ENCODE measurements at regions not wholly inside any gene's neighbourhood (a gene's known extent, or its start where the extent isn't known, plus 50 kb on each side); places are given as distances from the start of the nearest gene placed in this dataset.

DNA sequence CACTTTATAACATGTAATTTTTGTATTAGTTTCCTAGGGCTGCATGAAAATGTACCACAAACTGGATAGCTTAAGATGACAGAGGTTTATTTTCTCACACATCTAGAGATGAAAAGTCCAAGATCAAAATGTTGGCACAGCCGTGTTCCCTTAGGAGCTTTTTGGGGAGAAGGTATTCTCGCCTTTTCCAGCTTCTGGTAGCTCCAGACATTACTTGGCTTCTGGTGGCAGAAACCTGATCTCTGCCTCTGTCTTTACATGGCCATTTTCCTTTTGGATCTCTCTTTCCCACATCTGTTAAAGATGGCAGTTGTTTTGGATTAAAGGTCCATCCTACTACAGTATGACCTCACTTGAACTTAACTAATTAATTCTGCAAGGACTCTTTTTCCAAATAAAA, 885.7 kb upstream of the CDH8 start:
- H3K9me3 Mint-ChIP-seq (ENCODE audit: low read depth), result peaks cover 21% of the 10 kb centered on the region

DNA sequence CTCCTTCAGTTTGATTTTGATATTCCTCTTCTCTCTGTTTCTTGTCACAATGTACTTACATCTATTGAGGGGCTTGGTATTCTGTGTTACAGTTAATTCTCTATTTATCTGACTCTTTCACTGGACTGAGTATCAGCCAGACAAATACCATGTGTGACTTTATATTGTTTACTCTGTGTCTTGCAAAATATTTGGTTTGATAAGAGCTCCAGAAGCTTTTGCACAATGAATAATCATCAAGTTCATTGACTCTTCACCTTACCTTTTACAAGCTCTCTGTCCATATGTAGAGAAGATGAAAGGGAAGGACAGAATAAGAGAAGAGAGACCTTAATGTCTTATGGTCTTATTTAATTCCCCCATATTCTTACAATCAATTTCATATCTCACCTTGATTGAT, 877.7 kb upstream of the CDH8 start:
- CTCF ChIA-PET, result no interaction called here
- Mint-ChIP-seq H3K9me3 (ENCODE audit: low read depth) (peaks cover 4% of the 10 kb centered on the region), H3K27ac (no peak overlapping the region), H3K27me3 (no peaks in the 10 kb centered on the region), H3K4me1 (no peaks in the 10 kb centered on the region), H3K36me3 (no peaks in the 10 kb centered on the region), H3K4me3 (no peak overlapping the region)
- DNase-seq, result no peak
- no peak for ATAC-seq

More for the DNA sequence above, 885.7 kb upstream of the CDH8 start:
- CTCF ChIA-PET, result no interaction called here
- Mint-ChIP-seq H3K4me3 (no peak overlapping the region), H3K4me1 (no peaks in the 10 kb centered on the region), H3K27me3 (no peaks in the 10 kb centered on the region), H3K27ac (no peak overlapping the region), H3K36me3 (no peaks in the 10 kb centered on the region)
- DNase-seq, result no peak
- ATAC-seq, result no peak

DNA sequence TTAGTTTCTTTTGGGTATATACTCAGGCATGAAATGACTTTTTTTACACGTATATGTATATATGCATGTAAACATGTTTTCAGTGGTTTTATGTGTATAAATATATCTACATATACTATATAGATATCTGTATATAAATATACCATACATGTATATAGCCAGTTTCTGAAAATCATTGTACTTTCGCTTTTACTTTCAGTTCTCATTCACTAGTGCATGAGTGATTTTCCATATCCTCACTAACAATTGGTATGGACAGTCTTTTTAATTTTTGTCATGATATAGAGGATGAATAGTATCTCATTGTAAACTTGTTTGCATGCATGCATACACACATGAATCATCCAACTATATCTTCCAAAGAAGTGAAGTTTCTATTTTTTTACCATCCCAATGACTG, 877.1 kb upstream of the CDH8 start:
- Mint-ChIP-seq H3K27ac (no peak overlapping the region), H3K27me3 (no peaks in the 10 kb centered on the region), H3K4me1 (no peaks in the 10 kb centered on the region), H3K4me3 (no peak overlapping the region), H3K36me3 (no peaks in the 10 kb centered on the region), H3K9me3 (ENCODE audit: low read depth) (peaks cover 4% of the 10 kb centered on the region)
- DNase-seq (no peak), ATAC-seq (no peak)
- CTCF ChIA-PET, result no interaction called here

DNA sequence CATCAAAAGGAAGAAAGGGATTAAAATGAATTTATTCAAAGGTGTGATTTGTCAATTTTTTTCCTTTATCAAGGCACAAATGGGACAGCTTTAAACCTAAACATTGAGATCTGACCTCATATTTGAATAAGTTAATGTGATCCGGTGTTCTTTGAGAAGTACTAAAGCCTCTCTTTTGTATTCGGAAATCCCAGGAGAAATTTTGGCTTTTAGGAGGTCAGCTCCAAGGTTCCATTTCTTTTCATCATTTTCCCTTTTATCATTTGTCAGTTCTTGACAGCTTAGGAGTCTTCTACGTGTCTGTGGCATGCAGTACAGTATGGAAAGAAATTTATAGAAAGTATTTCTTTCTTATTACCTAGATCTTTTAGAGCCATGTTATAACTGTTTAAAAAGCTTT, 873.4 kb upstream of the CDH8 start:
- Mint-ChIP-seq H3K9me3 (ENCODE audit: low read depth) (peaks cover 9% of the 10 kb centered on the region), H3K36me3 (no peaks in the 10 kb centered on the region), H3K4me1 (no peaks in the 10 kb centered on the region), H3K27me3 (no peaks in the 10 kb centered on the region), H3K4me3 (no peak overlapping the region), H3K27ac (no peak overlapping the region)
- CTCF ChIA-PET, result no interaction called here
- ATAC-seq (no peak), DNase-seq (no peak)

DNA sequence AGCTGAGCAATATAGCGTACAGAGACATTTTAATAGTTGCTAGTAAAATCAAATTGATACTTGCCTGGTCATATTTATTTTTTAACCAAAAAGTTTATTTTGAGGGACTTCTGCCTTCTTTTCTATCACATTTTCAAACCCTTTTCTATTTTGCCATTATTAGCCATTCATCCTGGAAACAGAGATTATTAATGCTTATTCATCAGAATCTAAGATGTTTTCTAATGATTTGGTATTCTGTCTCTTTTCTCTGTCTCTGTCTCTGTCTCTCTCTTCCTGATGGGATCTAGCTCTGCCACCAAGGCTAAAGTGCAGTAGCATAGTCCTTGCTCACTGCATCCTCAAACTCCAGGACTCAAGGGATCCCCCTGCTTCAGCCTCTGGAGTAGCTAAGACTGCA, 871.3 kb upstream of the CDH8 start:
- ATAC-seq (no peak), DNase-seq (no peak)
- CTCF ChIA-PET, result no interaction called here
- no peaks in the 10 kb centered on the region for H3K4me1 Mint-ChIP-seq
- H3K27me3 Mint-ChIP-seq, result no peaks in the 10 kb centered on the region
- H3K27ac Mint-ChIP-seq, result no peak overlapping the region
- no peak overlapping the region for H3K4me3 Mint-ChIP-seq
- H3K9me3 Mint-ChIP-seq (ENCODE audit: low read depth), result peaks cover 12% of the 10 kb centered on the region
- H3K36me3 Mint-ChIP-seq, result no peaks in the 10 kb centered on the region

DNA sequence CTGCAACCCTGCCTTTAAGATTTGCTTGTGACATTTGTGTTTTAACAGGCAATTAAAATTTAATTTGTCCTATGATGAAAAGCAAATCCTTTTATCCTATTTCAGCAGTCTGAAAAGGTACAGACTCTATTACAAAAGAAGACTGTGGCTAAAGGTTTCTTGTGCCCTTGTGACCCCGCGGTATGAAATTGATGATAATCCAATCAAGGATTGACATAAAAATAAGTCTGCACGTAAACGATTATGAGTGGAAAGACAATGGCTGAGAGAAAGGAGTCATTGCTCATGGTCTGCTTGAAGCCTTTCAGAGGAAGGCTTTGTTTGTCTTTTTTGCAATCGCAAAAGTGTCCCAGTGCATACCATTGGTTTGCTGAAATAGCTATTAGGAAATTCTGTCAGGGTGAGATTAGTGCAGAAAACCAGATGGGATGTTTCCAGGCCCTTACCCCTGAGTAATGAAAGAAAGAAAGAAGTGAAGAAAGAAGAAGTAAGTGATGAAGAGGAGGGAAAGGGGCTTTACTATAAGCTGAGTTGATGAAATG, 867.8 kb upstream of the CDH8 start:
- Mint-ChIP-seq H3K36me3 (no peaks in the 10 kb centered on the region), H3K4me3 (no peak overlapping the region), H3K9me3 (ENCODE audit: low read depth) (peaks cover 15% of the 10 kb centered on the region)

DNA sequence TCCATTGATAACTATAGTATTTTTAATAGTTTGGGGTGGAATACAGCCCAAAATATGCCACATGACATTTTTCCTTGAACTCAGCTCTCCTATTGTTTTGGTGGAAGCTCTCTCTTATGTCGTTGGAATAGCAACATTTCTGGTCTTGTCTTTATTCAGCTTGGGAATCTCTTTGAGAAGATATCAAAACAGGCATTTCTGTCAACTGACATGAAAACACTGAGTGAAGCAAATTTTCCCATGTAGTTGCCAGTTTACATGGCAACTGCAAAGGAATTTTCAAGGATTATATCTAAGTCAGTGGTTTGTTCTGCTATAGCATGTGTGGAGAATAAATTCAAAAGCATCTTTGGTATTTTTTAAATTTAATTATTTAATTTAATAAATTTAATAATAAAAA, 863.5 kb upstream of the CDH8 start:
- H3K4me3 Mint-ChIP-seq, result no peak overlapping the region
- ATAC-seq (no peak), DNase-seq (no peak)
- H3K36me3 Mint-ChIP-seq, result no peaks in the 10 kb centered on the region
- no peak overlapping the region for H3K27ac Mint-ChIP-seq
- CTCF ChIA-PET, result no interaction called here
- H3K9me3 Mint-ChIP-seq (ENCODE audit: low read depth), result peaks cover 15% of the 10 kb centered on the region
- no peaks in the 10 kb centered on the region for H3K4me1 Mint-ChIP-seq
- H3K27me3 Mint-ChIP-seq, result no peaks in the 10 kb centered on the region

More for the DNA sequence above, 867.8 kb upstream of the CDH8 start:
- no peaks in the 10 kb centered on the region for H3K27me3 Mint-ChIP-seq
- ATAC-seq (no peak), DNase-seq (no peak)
- no peak overlapping the region for H3K27ac Mint-ChIP-seq
- no peaks in the 10 kb centered on the region for H3K4me1 Mint-ChIP-seq
- CTCF ChIA-PET, result no interaction called here

DNA sequence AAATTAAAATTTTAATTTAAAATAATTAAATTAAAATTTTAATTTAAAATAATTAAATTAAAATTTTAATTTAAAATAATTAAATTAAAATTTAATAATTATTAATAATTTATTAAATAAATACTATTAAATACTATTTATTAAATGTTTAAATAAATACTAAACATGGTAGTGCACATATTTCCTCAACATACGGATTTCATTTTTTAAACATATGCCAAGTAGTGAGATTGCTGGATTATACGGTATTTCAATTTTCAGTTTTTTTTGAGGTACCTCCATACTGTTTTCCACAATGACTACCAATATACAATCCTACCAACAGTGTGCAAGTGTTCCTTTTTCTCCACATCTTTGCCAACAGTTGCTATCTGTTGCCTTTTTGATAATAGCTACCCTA, 852.9 kb upstream of the CDH8 start:
- Mint-ChIP-seq H3K36me3 (no peaks in the 10 kb centered on the region), H3K27ac (no peak overlapping the region), H3K27me3 (no peaks in the 10 kb centered on the region), H3K4me3 (no peak overlapping the region), H3K9me3 (ENCODE audit: low read depth) (peaks cover 22% of the 10 kb centered on the region), H3K4me1 (no peaks in the 10 kb centered on the region)
- no peak for DNase-seq
- CTCF ChIA-PET, result no interaction called here
- ATAC-seq, result no peak

DNA sequence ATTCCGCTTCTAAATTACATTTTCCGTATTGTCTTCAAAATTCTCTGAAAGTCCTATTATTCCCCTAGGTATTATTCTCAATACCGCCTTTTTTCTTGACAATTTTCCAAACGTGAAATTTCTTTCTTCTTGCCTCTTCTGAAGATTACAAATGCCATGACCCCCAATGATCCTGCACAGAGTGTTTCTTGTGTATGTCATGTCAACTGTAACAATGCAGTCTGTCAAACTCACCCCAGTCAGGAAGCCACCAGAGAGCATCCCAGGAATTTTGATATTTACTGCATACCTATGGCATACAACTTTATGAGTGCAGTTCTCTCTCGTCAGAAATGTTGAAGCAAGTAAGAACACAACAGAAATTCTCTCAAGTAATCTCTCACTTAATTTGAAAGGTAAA, 847.3 kb upstream of the CDH8 start:
- no peaks in the 10 kb centered on the region for H3K4me1 Mint-ChIP-seq
- CTCF ChIA-PET, result no interaction called here
- peaks cover 20% of the 10 kb centered on the region for H3K9me3 Mint-ChIP-seq (ENCODE audit: low read depth)
- H3K27me3 Mint-ChIP-seq, result no peaks in the 10 kb centered on the region
- DNase-seq (no peak), ATAC-seq (no peak)
- no peak overlapping the region for H3K4me3 Mint-ChIP-seq
- H3K36me3 Mint-ChIP-seq, result no peaks in the 10 kb centered on the region
- no peak overlapping the region for H3K27ac Mint-ChIP-seq

DNA sequence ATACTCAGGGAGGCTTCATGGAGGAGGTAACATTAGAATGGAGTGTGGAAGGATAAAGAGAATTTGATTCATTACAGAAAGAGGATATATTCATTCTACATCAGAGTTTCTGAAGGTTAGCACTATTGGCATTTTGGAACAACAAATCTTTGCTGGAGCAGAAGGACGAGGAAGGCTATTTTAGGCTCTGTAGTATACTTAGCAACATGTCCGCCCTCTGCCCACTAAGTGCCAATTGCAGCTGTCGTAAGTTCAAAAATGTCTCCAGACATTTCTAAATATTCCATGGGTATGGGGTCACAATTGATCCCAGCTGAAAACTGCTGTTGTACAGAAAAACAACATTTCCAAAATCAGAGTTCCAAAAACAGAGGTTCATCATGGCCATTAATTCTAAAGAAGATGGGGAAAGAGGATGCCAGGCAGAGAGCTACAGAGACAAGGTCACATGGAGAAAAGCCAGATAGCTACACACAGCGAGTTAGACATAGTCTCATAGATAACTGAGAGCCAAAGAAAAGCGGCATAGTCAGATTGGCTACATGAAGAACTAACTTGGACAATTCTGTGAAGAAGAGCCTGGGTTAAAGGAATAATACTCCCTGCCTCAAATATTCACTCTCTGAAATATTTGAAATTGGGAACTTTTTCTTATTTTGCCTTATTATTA, 846.4 kb upstream of the CDH8 start:
- Mint-ChIP-seq H3K4me1 (no peaks in the 10 kb centered on the region), H3K9me3 (ENCODE audit: low read depth) (peaks cover 19% of the 10 kb centered on the region), H3K36me3 (no peaks in the 10 kb centered on the region), H3K4me3 (no peak overlapping the region), H3K27ac (no peak overlapping the region), H3K27me3 (no peaks in the 10 kb centered on the region)
- CTCF ChIA-PET, result no interaction called here
- DNase-seq (no peak), ATAC-seq (no peak)

DNA sequence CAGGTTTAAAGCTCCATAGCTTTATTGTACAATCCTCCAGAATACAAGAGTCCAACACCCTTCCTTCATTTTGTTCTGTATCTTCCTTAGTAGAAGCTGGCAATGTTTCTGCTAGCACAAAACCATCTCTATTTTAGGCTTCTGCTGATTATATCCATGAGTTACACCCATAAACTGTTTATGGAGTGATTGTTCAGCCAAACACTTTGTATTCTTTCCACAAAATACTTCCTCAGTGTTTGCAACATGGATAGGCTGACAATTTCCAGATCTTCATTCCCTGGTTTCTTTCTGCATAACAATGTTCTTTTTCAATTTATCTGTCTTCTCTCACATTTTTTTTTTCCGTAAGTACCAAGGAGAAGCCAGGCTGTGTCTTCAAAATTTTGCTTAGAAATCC, 839.9 kb upstream of the CDH8 start:
- Mint-ChIP-seq H3K4me3 (no peak overlapping the region), H3K4me1 (no peaks in the 10 kb centered on the region), H3K27ac (no peak overlapping the region), H3K9me3 (ENCODE audit: low read depth) (peaks cover 18% of the 10 kb centered on the region), H3K27me3 (no peaks in the 10 kb centered on the region), H3K36me3 (no peaks in the 10 kb centered on the region)
- no peak for ATAC-seq
- CTCF ChIA-PET, result no interaction called here
- no peak for DNase-seq

DNA sequence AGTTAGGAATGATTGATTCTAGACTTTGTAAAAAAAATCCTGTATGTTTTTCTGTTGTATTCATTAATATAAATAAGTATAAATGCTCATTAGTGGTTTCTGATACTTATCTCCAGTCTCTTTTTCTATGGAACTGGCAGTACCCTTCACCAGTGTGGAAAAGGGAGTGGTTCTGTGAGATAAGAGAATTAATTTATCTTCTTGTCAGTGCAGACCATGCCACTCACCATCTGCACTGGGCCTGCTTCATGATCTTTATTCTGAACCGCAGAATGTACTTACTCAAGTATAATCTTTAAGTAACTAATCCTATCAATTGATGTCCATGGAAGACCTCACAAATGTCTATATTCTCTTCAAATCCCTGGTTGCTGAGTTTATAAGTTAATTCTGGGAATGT, 836.1 kb upstream of the CDH8 start:
- Mint-ChIP-seq H3K36me3 (no peaks in the 10 kb centered on the region), H3K27me3 (no peaks in the 10 kb centered on the region), H3K27ac (no peak overlapping the region), H3K4me1 (no peaks in the 10 kb centered on the region), H3K9me3 (ENCODE audit: low read depth) (peaks cover 15% of the 10 kb centered on the region), H3K4me3 (no peak overlapping the region)
- CTCF ChIA-PET, result no interaction called here
- DNase-seq (no peak), ATAC-seq (no peak)

DNA sequence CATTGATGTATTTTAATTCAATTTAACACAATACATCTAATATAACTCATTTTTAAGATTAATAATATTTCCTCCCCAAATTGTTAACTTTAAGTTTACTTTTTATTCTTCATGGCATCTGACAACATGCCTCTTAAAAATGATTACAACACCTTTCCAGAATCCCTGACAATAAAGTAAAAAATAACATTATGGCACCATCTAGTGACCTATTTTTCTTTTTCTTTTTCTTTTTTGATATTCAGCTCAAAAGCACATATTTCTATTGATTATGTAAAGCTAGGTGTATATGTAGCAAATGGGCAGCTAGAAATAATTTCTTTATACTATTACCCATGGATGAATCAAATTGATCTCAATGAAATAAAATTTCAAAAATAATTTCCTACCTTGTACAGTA, 834.3 kb upstream of the CDH8 start:
- no peaks in the 10 kb centered on the region for H3K36me3 Mint-ChIP-seq
- H3K27ac Mint-ChIP-seq, result no peak overlapping the region
- ATAC-seq (no peak), DNase-seq (no peak)
- H3K9me3 Mint-ChIP-seq (ENCODE audit: low read depth), result peaks cover 9% of the 10 kb centered on the region
- H3K27me3 Mint-ChIP-seq, result no peaks in the 10 kb centered on the region
- CTCF ChIA-PET, result no interaction called here
- H3K4me3 Mint-ChIP-seq, result no peak overlapping the region
- no peaks in the 10 kb centered on the region for H3K4me1 Mint-ChIP-seq

DNA sequence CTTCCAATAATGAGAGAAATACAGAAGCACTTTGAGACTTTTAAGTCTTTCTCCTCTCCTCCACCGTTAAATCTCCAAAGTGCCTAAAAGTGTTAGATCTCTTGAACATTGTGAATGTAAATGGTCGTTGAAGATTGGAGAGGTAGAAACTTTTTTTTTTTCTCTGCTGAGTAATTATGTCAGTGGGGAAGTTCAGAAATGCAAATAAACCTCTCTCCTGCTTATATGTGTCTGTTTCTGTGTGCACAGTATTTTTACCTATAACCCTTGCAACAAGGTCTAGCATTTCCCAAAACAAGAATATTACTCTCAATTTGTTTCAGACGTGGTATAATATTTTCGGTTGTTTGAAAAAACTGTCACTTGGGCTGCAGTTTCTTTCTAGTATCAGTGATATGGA, 833.6 kb upstream of the CDH8 start:
- peaks cover 3% of the 10 kb centered on the region for H3K9me3 Mint-ChIP-seq (ENCODE audit: low read depth)
- H3K4me1 Mint-ChIP-seq, result no peaks in the 10 kb centered on the region
- CTCF ChIA-PET, result no interaction called here
- H3K27ac Mint-ChIP-seq, result no peak overlapping the region
- no peaks in the 10 kb centered on the region for H3K27me3 Mint-ChIP-seq
- H3K4me3 Mint-ChIP-seq, result no peak overlapping the region
- ATAC-seq, result no peak
- H3K36me3 Mint-ChIP-seq, result no peaks in the 10 kb centered on the region
- no peak for DNase-seq

DNA sequence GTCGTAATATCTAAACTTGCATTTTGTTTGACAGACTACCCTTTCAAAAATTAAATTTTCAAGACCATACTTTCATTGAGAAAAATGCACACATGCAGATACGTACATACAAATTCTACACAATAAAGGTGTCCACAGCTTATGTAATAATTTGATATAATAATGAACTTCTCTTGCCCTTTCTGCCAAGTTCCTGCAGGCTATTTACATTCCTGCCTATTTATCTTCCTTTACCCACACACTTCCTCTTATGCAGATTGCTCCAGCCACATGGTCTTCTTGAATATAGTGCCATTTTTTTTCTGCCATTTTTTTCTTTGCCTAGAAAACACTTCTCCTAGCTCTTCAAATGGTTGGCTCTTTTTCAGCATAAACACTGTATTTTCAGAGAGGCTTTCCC, 826.9 kb upstream of the CDH8 start:
- CTCF ChIA-PET, result no interaction called here
- DNase-seq (no peak), ATAC-seq (no peak)
- Mint-ChIP-seq H3K27me3 (no peaks in the 10 kb centered on the region), H3K36me3 (no peaks in the 10 kb centered on the region), H3K27ac (no peak overlapping the region), H3K9me3 (ENCODE audit: low read depth) (peaks cover 29% of the 10 kb centered on the region), H3K4me3 (no peak overlapping the region), H3K4me1 (no peaks in the 10 kb centered on the region)
